ENCODE measurements at regions not wholly inside any gene's neighbourhood (a gene's known extent, or its start where the extent isn't known, plus 50 kb on each side); places are given as distances from the start of the nearest gene placed in this dataset.

DNA sequence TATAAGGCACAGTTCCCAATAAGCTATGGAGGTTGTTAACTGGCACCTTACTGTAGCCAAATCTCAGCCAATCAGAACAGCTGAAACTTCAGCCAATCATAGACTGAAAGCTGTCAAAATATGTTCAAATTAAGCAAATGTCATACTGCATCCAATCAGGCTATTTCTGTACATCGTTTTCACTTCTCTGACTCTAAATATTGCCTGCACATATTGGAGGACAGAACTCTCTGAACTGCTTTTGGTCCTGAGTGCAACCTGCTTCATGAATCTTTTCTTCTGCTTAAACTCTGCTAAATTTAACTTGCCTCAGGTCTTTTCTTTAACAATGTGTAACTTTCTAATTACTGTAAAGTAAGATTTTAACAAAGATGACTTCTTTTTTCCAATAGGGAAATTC lies 1198.9 kb upstream of the PCDH7 start:
- intact Hi-C loops (cut with micrococcal nuclease; ENCODE audit: unreplicated experiment): no loop called here
- TF ChIP-seq, protein P1, sequence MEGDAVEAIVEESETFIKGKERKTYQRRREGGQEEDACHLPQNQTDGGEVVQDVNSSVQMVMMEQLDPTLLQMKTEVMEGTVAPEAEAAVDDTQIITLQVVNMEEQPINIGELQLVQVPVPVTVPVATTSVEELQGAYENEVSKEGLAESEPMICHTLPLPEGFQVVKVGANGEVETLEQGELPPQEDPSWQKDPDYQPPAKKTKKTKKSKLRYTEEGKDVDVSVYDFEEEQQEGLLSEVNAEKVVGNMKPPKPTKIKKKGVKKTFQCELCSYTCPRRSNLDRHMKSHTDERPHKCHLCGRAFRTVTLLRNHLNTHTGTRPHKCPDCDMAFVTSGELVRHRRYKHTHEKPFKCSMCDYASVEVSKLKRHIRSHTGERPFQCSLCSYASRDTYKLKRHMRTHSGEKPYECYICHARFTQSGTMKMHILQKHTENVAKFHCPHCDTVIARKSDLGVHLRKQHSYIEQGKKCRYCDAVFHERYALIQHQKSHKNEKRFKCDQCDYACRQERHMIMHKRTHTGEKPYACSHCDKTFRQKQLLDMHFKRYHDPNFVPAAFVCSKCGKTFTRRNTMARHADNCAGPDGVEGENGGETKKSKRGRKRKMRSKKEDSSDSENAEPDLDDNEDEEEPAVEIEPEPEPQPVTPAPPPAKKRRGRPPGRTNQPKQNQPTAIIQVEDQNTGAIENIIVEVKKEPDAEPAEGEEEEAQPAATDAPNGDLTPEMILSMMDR (conservative IDR thresholded peaks at IDR 0.05; ENCODE audit: low read length): no peak
- TF ChIP-seq EZH2phosphoT487 (IDR thresholded peaks at IDR 0.05; ENCODE audit: borderline replicate concordance, low read depth, low read length): no peak
- H3K9me2 ChIP-seq (ENCODE audit: insufficient read depth, low read length): no peaks in the 10 kb centered on the region
- H4K20me1 ChIP-seq (ENCODE audit: insufficient read depth, low read length): no peaks in the 10 kb centered on the region
- H2AFZ ChIP-seq (ENCODE audit: low read length): no peak overlapping the region
- H3K36me3 ChIP-seq (ENCODE audit: insufficient read depth, low read length): no peaks in the 10 kb centered on the region
- no peaks in the 10 kb centered on the region for H3K9me3 ChIP-seq (ENCODE audit: low read length)
- H3K4me3 ChIP-seq (ENCODE audit: low read depth, low read length, poor library complexity, severe bottlenecking): no peak overlapping the region
- DNase-seq (ENCODE audit: low spot score): no peak
- no peaks in the 10 kb centered on the region for H3K4me1 ChIP-seq (ENCODE audit: insufficient read depth, low read length, poor library complexity, severe bottlenecking)
- ChIA-PET POLR2A (no interaction called here), CTCF (ENCODE audit: unreplicated experiment) (no interaction called here)
- BruUV-seq (replicated peaks): no TSS peak
- H3K79me2 ChIP-seq (ENCODE audit: insufficient read depth, low read depth, low read length): no peaks in the 10 kb centered on the region
- H3K4me2 ChIP-seq (ENCODE audit: low read length): no peak overlapping the region
- no peak overlapping the region for H3K27ac ChIP-seq (ENCODE audit: low read depth, low read length, poor library complexity, severe bottlenecking)

DNA sequence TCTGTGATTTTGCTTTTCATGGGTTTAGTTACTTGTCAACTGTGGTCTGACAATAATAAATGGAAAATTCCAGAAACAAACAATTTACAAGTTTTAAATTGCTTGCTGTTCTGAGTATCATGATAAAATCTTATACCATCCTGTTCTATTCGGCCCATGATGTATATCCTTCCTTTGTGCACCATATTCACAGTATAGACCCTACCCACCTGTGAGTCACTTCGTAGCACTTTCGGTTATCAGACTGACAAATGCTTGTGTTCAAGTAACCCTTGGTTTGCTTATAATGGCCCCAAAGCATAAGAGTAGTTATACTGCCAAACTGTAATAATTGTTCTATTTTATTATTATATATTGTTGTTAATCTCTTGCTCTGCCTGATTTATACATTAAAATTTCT lies 1183.4 kb upstream of the PCDH7 start:
- ChIA-PET POLR2A (no interaction called here), CTCF (ENCODE audit: unreplicated experiment) (no interaction called here)
- intact Hi-C loops (cut with micrococcal nuclease; ENCODE audit: unreplicated experiment): no loop called here
- no peak overlapping the region for H2AFZ ChIP-seq (ENCODE audit: low read length)
- no peaks in the 10 kb centered on the region for H4K20me1 ChIP-seq (ENCODE audit: insufficient read depth, low read length)
- H3K79me2 ChIP-seq (ENCODE audit: insufficient read depth, low read depth, low read length): no peaks in the 10 kb centered on the region
- H3K4me2 ChIP-seq (ENCODE audit: low read length): no peak overlapping the region
- BruUV-seq (replicated peaks): no TSS peak
- H3K27ac ChIP-seq (ENCODE audit: low read depth, low read length, poor library complexity, severe bottlenecking): no peak overlapping the region
- no peaks in the 10 kb centered on the region for H3K9me3 ChIP-seq (ENCODE audit: low read length)
- H3K9me2 ChIP-seq (ENCODE audit: insufficient read depth, low read length): no peaks in the 10 kb centered on the region
- H3K4me3 ChIP-seq (ENCODE audit: low read depth, low read length, poor library complexity, severe bottlenecking): no peak overlapping the region
- H3K4me1 ChIP-seq (ENCODE audit: insufficient read depth, low read length, poor library complexity, severe bottlenecking): no peaks in the 10 kb centered on the region
- no peak for DNase-seq (ENCODE audit: low spot score)
- no peak for TF ChIP-seq EZH2phosphoT487 (IDR thresholded peaks at IDR 0.05; ENCODE audit: borderline replicate concordance, low read depth, low read length)
- H3K36me3 ChIP-seq (ENCODE audit: insufficient read depth, low read length): no peaks in the 10 kb centered on the region

DNA sequence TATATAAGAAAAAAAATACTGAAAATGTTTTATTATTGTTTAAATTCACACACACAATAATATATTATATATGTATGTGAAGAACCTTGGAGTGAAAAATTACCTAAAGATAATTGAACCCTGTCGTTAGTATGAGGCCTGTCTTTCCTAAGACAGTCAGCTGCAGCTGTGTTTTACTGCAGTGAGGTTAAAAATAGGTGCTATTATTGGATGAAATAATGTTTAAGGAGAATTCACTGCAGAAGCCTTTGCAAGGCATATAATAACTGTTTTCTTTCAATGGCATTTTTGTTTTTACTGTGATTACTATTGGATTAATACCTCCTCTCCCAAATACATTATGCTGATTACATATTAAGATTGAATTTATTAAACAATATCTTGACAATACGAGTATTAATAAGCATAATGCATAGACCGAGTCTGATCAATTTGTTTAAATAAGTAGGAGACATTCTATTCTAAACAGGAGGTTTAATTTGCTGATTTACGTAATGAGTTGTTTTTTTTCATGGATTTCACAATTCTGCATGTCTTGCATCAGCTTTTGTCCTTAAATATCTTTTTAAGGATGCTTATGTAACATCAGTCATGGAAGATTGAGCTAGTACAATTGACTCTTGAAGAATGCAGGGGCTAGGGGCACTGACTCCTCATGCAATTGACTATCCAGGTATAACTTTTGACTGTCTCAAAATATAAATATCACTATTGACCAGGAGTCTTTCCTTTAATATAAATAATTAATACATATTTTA lies 1181.1 kb upstream of the PCDH7 start:
- no peaks in the 10 kb centered on the region for H3K9me3 ChIP-seq (ENCODE audit: low read length)
- no peak overlapping the region for H3K4me2 ChIP-seq (ENCODE audit: low read length)
- no peaks in the 10 kb centered on the region for H3K4me1 ChIP-seq (ENCODE audit: insufficient read depth, low read length, poor library complexity, severe bottlenecking)
- ChIA-PET CTCF (ENCODE audit: unreplicated experiment) (no interaction called here), POLR2A (no interaction called here)
- no peak for DNase-seq (ENCODE audit: low spot score)
- H3K36me3 ChIP-seq (ENCODE audit: insufficient read depth, low read length): no peaks in the 10 kb centered on the region
- no peaks in the 10 kb centered on the region for H3K79me2 ChIP-seq (ENCODE audit: insufficient read depth, low read depth, low read length)
- BruUV-seq (replicated peaks): no TSS peak
- TF ChIP-seq EZH2phosphoT487 (IDR thresholded peaks at IDR 0.05; ENCODE audit: borderline replicate concordance, low read depth, low read length): no peak
- TF ChIP-seq, protein P1 (conservative IDR thresholded peaks at IDR 0.05; ENCODE audit: low read length): no peak
- H3K27ac ChIP-seq (ENCODE audit: low read depth, low read length, poor library complexity, severe bottlenecking): no peak overlapping the region
- H3K9me2 ChIP-seq (ENCODE audit: insufficient read depth, low read length): no peaks in the 10 kb centered on the region
- H3K4me3 ChIP-seq (ENCODE audit: low read depth, low read length, poor library complexity, severe bottlenecking): no peak overlapping the region
- intact Hi-C loops (cut with micrococcal nuclease; ENCODE audit: unreplicated experiment): no loop called here
- no peak overlapping the region for H2AFZ ChIP-seq (ENCODE audit: low read length)
- H4K20me1 ChIP-seq (ENCODE audit: insufficient read depth, low read length): no peaks in the 10 kb centered on the region
